Loucy (cell line): ENCODE measurements at regions not wholly inside any gene's neighbourhood (a gene's known extent, or its start where the extent isn't known, plus 50 kb on each side); places are given as distances from the start of the nearest gene placed in this dataset.

Experiments used
- CTCF ChIP-seq: fragments of 200-600 bp; sonication (generic); conservative IDR thresholded peaks from 2 replicates; pipeline ENCODE4 v1.5.1; 2014; ENCODE audit warnings: mild to moderate bottlenecking, antibody characterized with exemption, low read length
- EZH2phosphoT487 ChIP-seq: fragments of 200-600 bp; IDR thresholded peaks from 2 replicates; pipeline ENCODE4 v1.6.1; 2018; ENCODE audit warnings: antibody characterized with exemption, mild to moderate bottlenecking, moderate library complexity, borderline replicate concordance

- TF ChIP-seq CTCF (no peak), EZH2phosphoT487 (no peak)
These were observed 1460.3 kb upstream of the SLC10A2 start for GRCh38 chr13:104526561-104526960.
